ENCODE measurements at regions not wholly inside any gene's neighbourhood (a gene's known extent, or its start where the extent isn't known, plus 50 kb on each side); places are given as distances from the start of the nearest gene placed in this dataset.
"Not testable (repeated sequence)": the region's sequence is repeated elsewhere in the genome, so short reads cannot be mapped to it uniquely, and the experiment has no call there.

- intact Hi-C loops (cut with DNase I): no loop called here
- DNase-seq (ENCODE audit: low spot score): no peak
Observed at GRCh38 chr2:154507186-154507585, 191.3 kb upstream of the KCNJ3 start.

- intact Hi-C loops (cut with DNase I): no loop called here
- DNase-seq (ENCODE audit: low spot score): no peak
Observed at GRCh38 chr2:154518872-154519271, 179.6 kb upstream of the KCNJ3 start.

GRCh38 chr2:154520951-154521350 lies 177.5 kb upstream of the KCNJ3 start:
- DNase-seq (ENCODE audit: low spot score); intact Hi-C loops (cut with DNase I): not testable (repeated sequence)

GRCh38 chr2:154526234-154526633 lies 172.3 kb upstream of the KCNJ3 start:
- no peak for DNase-seq (ENCODE audit: low spot score)
- intact Hi-C loops (cut with DNase I): no loop called here

GRCh38 chr2:154527962-154528361 lies 170.5 kb upstream of the KCNJ3 start:
- intact Hi-C loops (cut with DNase I): no loop called here
- no peak for DNase-seq (ENCODE audit: low spot score)

- DNase-seq (ENCODE audit: low spot score): no peak
- intact Hi-C loops (cut with DNase I): no loop called here
Observed at GRCh38 chr2:154532004-154532403, 166.5 kb upstream of the KCNJ3 start.

- intact Hi-C loops (cut with DNase I): no loop called here
- DNase-seq (ENCODE audit: low spot score): no peak
Observed at GRCh38 chr2:154532763-154533162, 165.7 kb upstream of the KCNJ3 start.

GRCh38 chr2:154533300-154533940 lies 165.1 kb upstream of the KCNJ3 start:
- no peak for DNase-seq (ENCODE audit: low spot score)
- intact Hi-C loops (cut with DNase I): no loop called here

GRCh38 chr2:154537024-154537423 lies 161.5 kb upstream of the KCNJ3 start:
- DNase-seq (ENCODE audit: low spot score): no peak
- intact Hi-C loops (cut with DNase I): no loop called here

GRCh38 chr2:154537843-154538450 lies 160.5 kb upstream of the KCNJ3 start:
- intact Hi-C loops (cut with DNase I): no loop called here
- DNase-seq (ENCODE audit: low spot score): no peak

- intact Hi-C loops (cut with DNase I): loop anchor here (5.0 to 10.0 kb wide), 2 partner anchors 148 to 634 kb away; partner anchors contain the start of gene KCNJ3 (in 1 of the 2)
- no peak for DNase-seq (ENCODE audit: low spot score)
Observed at GRCh38 chr2:154546341-154546740, 152.2 kb upstream of the KCNJ3 start.

- intact Hi-C loops (cut with DNase I): loop anchor here (5.0 to 10.0 kb wide), 2 partner anchors 145 to 638 kb away; partner anchors contain the start of gene KCNJ3 (in 1 of the 2)
Observed at GRCh38 chr2:154549869-154550268, 148.6 kb upstream of the KCNJ3 start.

GRCh38 chr2:154551649-154552048 lies 146.8 kb upstream of the KCNJ3 start:
- intact Hi-C loops (cut with DNase I): no loop called here
- DNase-seq (ENCODE audit: low spot score): no peak

More at GRCh38 chr2:154549869-154550268, 148.6 kb upstream of the KCNJ3 start:
- no peak for DNase-seq (ENCODE audit: low spot score)

- no peak for DNase-seq (ENCODE audit: low spot score)
- intact Hi-C loops (cut with DNase I): no loop called here
Observed at GRCh38 chr2:154554046-154554445, 144.4 kb upstream of the KCNJ3 start.

GRCh38 chr2:154555710-154556109 lies 142.8 kb upstream of the KCNJ3 start:
- intact Hi-C loops (cut with DNase I): no loop called here
- no peak for DNase-seq (ENCODE audit: low spot score)

- DNase-seq (ENCODE audit: low spot score): no peak
- intact Hi-C loops (cut with DNase I): no loop called here
Observed at GRCh38 chr2:154556146-154556545, 142.3 kb upstream of the KCNJ3 start.

GRCh38 chr2:154556607-154557006 lies 141.9 kb upstream of the KCNJ3 start:
- intact Hi-C loops (cut with DNase I): no loop called here
- no peak for DNase-seq (ENCODE audit: low spot score)

- no peak for DNase-seq (ENCODE audit: low spot score)
- intact Hi-C loops (cut with DNase I): no loop called here
Observed at GRCh38 chr2:154557906-154558305, 140.6 kb upstream of the KCNJ3 start.

GRCh38 chr2:154565433-154565832 lies 133.1 kb upstream of the KCNJ3 start:
- DNase-seq (ENCODE audit: low spot score): no peak
- intact Hi-C loops (cut with DNase I): no loop called here

GRCh38 chr2:154568413-154568812 lies 130.1 kb upstream of the KCNJ3 start:
- no peak for DNase-seq (ENCODE audit: low spot score)
- intact Hi-C loops (cut with DNase I): no loop called here

- no peak for DNase-seq (ENCODE audit: low spot score)
- intact Hi-C loops (cut with DNase I): no loop called here
Observed at GRCh38 chr2:154570501-154570900, 128.0 kb upstream of the KCNJ3 start.
